HG03139 (cell line): ENCODE measurements at regions not wholly inside any gene's neighbourhood (a gene's known extent, or its start where the extent isn't known, plus 50 kb on each side); places are given as distances from the start of the nearest gene placed in this dataset.

ENCODE experiments used
- ATAC-seq: cut with Tn5 transposase; IDR thresholded peaks from one replicate; pipeline ENCODE4 v1.9.1; 2021; ENCODE audit not compliant: unreplicated experiment

GRCh38 chr7:131745390-131746248 lies 189.2 kb upstream of the PODXL start:
- ATAC-seq, result no peak

GRCh38 chr7:131741446-131741845 lies 185.0 kb upstream of the PODXL start:
- no peak for ATAC-seq

GRCh38 chr7:131737746-131738465 lies 181.5 kb upstream of the PODXL start:
- ATAC-seq, result no peak

- ATAC-seq, result no peak
Measured at GRCh38 chr7:131735101-131735500, 178.7 kb upstream of the PODXL start.

GRCh38 chr7:131733604-131734003 lies 177.2 kb upstream of the PODXL start:
- ATAC-seq, result no peak

GRCh38 chr7:131727189-131727588 lies 170.8 kb upstream of the PODXL start:
- ATAC-seq, result no peak

GRCh38 chr7:131726686-131727085 lies 170.3 kb upstream of the PODXL start:
- ATAC-seq, result no peak

GRCh38 chr7:131726031-131726430 lies 169.6 kb upstream of the PODXL start:
- no peak for ATAC-seq

- ATAC-seq, result no peak
Measured at GRCh38 chr7:131724776-131725345, 168.4 kb upstream of the PODXL start.

- no peak for ATAC-seq
Measured at GRCh38 chr7:131723926-131724325, 167.5 kb upstream of the PODXL start.

GRCh38 chr7:131722371-131722770 lies 165.9 kb upstream of the PODXL start:
- ATAC-seq, result no peak

- no peak for ATAC-seq
Measured at GRCh38 chr7:131721660-131722059, 165.2 kb upstream of the PODXL start.

- ATAC-seq, result no peak
Measured at GRCh38 chr7:131720703-131721102, 164.3 kb upstream of the PODXL start.

- no peak for ATAC-seq
Measured at GRCh38 chr7:131717181-131717580, 160.8 kb upstream of the PODXL start.

GRCh38 chr7:131699323-131699722 lies 142.9 kb upstream of the PODXL start:
- ATAC-seq, result no peak

- ATAC-seq, result no peak
Measured at GRCh38 chr7:131692131-131692960, 135.9 kb upstream of the PODXL start.

- no peak for ATAC-seq
Measured at GRCh38 chr7:131691454-131692130, 135.2 kb upstream of the PODXL start.

GRCh38 chr7:131690441-131690840 lies 134.0 kb upstream of the PODXL start:
- no peak for ATAC-seq

- no peak for ATAC-seq
Measured at GRCh38 chr7:131689662-131690234, 133.3 kb upstream of the PODXL start.
